Mucosa of descending colon (tissue), 3 donors: ENCODE measurements at regions not wholly inside any gene's neighbourhood (a gene's known extent, or its start where the extent isn't known, plus 50 kb on each side); places are given as distances from the start of the nearest gene placed in this dataset.
"Not testable (repeated sequence)": the region's sequence is repeated elsewhere in the genome, so short reads cannot be mapped to it uniquely, and the experiment has no call there.

Experiments
- ATAC-seq: fragments of 200-7000 bp; cut with Tn5 transposase; one replicate; pipeline ENCODE4 v1.9.1; 2020; ENCODE audit warnings: mild to moderate bottlenecking, moderate library complexity
- DNase-seq, 3 donors: peaks; one replicate each; pipeline ENCODE4 v3.0.0-alpha.2; 2020
- H3K36me3 ChIP-seq: fragments of 200-600 bp; one replicate; pipeline ENCODE4 v1.8.0; 2021; ENCODE audit warnings: low read depth, mild to moderate bottlenecking
- H3K4me1 ChIP-seq: fragments of 200-600 bp; one replicate; pipeline ENCODE4 v1.8.0; 2021; ENCODE audit warnings: low read depth, mild to moderate bottlenecking
- H3K4me3 ChIP-seq: fragments of 200-600 bp; one replicate; pipeline ENCODE4 v1.8.0; 2021; ENCODE audit warnings: mild to moderate bottlenecking
- H3K9me3 ChIP-seq: fragments of 200-600 bp; one replicate; pipeline ENCODE4 v1.8.0; 2021; ENCODE audit warnings: mild to moderate bottlenecking
- intact Hi-C, 2 donors: fragments of 100-400 bp; cut with DNase I in 1 of 2; cut with micrococcal nuclease in 1 of 2; formaldehyde crosslinking; loops; one replicate each; pipeline versions ENCODE4 v1.11.0 to v1.11.1; 2022; cut with DNase I, micrococcal nuclease
- TF ChIP-seq, protein P1 (sequence below): fragments of 200-600 bp; IDR thresholded peaks from one replicate; pipeline ENCODE4 v1.8.0; 2022; ENCODE audit warnings: antibody characterized with exemption, mild to moderate bottlenecking
- donor health status: DM: no; HTN: no; CAD: no; lungs with moderate emphysema.
- donor health status: DM: no; HTN: no; CAD: no.
- donor health status: DM: no; HTN: yes; CAD: no.

DNA sequence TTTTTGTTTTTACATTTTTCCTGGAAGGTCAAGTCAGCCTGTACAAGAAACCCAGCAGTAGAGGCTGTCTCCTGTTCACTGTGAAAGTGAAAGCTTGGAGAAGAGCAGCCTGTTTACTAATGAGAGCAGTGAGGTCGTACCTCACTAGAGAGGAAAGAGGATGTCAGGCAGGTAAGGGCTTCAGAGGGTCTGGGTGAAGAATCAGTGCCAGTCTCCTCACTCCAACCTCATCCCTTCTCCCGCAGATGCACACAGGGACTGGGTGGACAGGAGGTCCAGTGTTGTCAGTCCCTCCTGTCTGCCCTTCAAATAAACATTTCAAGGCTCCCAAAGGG, 462.5 kb downstream of the KLF5 start:
- Histone ChIP-seq H3K4me3 (no peak overlapping the region), H3K4me1 (peaks cover 6% of the 10 kb centered on the region), H3K36me3 (no peaks in the 10 kb centered on the region), H3K9me3 (no peaks in the 10 kb centered on the region)
- ATAC-seq (peak; percentile 93), DNase-seq (peak in 1 of 3 donors; percentile 22)
- intact Hi-C loops: no loop called here
- TF ChIP-seq, protein P1, sequence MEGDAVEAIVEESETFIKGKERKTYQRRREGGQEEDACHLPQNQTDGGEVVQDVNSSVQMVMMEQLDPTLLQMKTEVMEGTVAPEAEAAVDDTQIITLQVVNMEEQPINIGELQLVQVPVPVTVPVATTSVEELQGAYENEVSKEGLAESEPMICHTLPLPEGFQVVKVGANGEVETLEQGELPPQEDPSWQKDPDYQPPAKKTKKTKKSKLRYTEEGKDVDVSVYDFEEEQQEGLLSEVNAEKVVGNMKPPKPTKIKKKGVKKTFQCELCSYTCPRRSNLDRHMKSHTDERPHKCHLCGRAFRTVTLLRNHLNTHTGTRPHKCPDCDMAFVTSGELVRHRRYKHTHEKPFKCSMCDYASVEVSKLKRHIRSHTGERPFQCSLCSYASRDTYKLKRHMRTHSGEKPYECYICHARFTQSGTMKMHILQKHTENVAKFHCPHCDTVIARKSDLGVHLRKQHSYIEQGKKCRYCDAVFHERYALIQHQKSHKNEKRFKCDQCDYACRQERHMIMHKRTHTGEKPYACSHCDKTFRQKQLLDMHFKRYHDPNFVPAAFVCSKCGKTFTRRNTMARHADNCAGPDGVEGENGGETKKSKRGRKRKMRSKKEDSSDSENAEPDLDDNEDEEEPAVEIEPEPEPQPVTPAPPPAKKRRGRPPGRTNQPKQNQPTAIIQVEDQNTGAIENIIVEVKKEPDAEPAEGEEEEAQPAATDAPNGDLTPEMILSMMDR: no peak

DNA sequence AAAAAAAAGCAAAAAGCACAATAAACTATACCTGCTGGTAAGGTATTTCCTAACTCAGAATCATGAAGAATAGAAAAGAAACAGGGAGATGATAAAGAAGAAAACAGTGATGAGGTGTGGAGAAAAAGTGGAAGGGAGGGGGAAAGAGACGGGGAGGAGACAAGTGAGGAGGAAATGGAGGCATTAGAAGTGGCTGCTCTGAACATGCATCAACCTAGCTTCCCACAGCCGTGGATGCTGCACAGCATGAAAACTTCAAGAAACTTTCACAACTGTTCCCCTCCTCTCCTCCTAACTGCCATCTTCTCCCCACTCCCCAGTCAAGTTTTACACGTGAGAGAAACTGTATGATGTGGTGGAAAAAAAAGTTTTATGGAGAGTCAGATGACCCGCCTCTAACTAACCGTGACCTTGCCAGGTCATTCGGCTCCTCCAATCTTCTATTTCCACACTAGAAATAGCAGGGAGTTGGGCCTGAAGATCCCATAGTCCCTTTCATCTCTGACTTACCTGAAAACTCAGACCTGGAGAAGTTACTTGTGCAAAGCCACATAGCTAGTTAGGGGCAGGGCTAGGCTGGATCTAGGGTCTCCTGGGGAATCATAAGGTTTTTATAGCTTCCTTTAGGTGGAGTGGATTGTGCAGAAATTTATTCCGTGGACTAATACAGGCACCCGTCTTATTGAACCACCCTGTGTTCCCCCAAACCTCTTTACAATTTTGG, 461.9 kb downstream of the KLF5 start:
- DNase-seq (peak in 1 of 3 donors; percentile 11), ATAC-seq (peak; percentile 41)
- H3K9me3 ChIP-seq: no peaks in the 10 kb centered on the region
- TF ChIP-seq, protein P1: no peak
- H3K4me1 ChIP-seq: peaks cover 6% of the 10 kb centered on the region
- H3K36me3 ChIP-seq: no peaks in the 10 kb centered on the region
- intact Hi-C loops: no loop called here
- H3K4me3 ChIP-seq: no peak overlapping the region

DNA sequence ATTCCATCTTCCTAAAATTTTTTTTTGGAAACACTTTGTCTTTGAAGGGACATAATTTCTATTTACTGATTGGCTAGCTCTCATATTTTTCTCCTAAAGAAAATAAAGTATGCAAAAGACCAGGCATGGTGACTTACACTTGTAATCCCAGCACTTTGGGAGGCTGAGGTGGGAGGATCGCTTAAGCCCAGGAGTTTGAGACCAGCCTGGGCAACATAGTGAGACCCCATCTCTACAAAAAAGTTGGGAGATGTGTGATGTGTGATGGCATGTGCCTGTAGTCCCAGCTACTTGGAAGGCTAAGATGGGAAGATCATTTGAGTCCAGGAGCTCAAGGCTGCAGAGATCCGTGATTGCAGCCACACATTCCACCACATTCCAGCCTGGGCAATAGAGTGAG, 461.3 kb downstream of the KLF5 start:
- H3K4me3 ChIP-seq, intact Hi-C loops, H3K36me3 ChIP-seq, DNase-seq, H3K9me3 ChIP-seq, ATAC-seq, H3K4me1 ChIP-seq: not testable (repeated sequence)

DNA sequence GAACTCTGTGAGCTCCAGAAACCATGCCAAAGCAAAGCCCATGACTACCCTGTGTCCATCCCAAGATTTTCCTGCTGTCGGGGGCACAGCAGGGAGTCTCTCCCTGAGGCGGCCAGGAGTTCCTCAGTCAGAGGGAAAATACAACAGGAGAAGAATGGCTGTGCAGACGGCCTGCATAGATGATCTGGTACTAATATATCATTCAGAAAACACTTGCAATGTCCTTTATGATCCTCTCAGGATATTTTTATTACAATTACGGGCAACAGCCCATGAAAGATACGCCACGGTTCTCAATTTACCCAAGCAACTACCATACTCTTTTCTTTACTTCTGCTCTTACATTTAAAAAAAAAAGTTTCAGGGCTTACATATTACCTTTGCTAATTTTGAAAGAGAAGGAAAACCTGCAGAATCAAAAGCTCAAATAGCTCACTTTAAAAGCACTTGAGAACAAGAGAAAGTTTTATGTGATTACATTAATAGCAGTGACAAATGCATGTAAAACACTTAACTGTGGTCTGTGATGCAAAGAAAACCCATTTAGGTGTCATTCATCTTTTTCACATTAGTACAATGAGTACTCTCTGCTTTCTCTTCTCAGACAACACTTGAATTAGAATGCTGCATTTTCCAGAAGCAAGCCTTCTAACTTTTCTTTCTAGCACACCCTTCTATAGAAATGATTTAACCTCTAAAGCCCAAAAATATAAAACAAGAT, 460.8 kb downstream of the KLF5 start:
- no peaks in the 10 kb centered on the region for H3K36me3 ChIP-seq

DNA sequence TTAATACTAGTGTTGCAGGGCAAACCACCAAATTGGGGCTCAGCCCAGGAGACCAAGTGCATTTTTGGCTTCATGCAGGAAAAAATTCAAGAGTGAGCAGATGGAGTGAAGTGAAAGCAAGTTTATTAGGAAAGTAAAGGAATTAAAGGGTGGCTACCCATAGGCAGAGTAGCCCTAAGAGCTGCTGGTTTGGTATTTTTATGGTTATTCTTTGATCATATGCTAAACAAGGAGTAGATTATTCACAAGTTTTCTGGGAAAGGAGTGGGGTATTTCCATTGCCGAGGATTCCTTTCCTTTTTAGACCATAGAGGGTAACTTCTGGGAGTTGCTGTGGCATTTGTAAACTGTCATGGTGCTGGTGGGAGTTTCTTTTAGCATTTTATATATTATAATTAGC, 459.0 kb downstream of the KLF5 start:
- Histone ChIP-seq H3K36me3 (no peaks in the 10 kb centered on the region), H3K9me3 (no peaks in the 10 kb centered on the region), H3K4me3 (no peak overlapping the region), H3K4me1 (peaks cover 6% of the 10 kb centered on the region)
- ATAC-seq (no peak), DNase-seq (no peak)
- TF ChIP-seq, protein P1: no peak
- intact Hi-C loops: no loop called here

More for the DNA sequence above, 460.8 kb downstream of the KLF5 start:
- no peak for DNase-seq
- ATAC-seq: no peak
- intact Hi-C loops: no loop called here
- Histone ChIP-seq H3K4me1 (peaks cover 6% of the 10 kb centered on the region), H3K4me3 (no peak overlapping the region), H3K9me3 (no peaks in the 10 kb centered on the region)
- TF ChIP-seq, protein P1: no peak

DNA sequence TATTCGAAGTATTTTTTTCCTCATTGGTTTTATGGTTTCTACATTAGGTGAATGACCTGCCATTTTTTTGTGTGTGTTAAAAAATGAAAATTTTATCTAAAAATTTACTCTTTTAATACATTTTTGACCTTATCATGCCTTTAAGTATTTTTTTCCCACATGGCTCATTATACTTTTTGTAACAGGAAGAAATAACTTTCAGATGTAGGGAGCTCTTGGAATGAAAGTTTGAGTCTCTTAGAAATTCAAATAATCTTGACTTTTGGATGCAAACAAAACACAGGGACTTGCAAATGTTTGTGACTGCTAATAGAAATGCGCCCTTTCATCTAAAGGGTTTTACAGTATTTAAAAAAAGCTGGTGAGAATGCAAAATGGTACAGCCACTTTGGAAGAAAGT, 457.9 kb downstream of the KLF5 start:
- no peak for DNase-seq
- intact Hi-C loops: no loop called here
- H3K36me3 ChIP-seq: no peaks in the 10 kb centered on the region

More for the DNA sequence above, 457.9 kb downstream of the KLF5 start:
- Histone ChIP-seq H3K4me3 (no peak overlapping the region), H3K9me3 (no peaks in the 10 kb centered on the region), H3K4me1 (peaks cover 6% of the 10 kb centered on the region)
- no peak for ATAC-seq
- TF ChIP-seq, protein P1: no peak
